ENCODE measurements at regions not wholly inside any gene's neighbourhood (a gene's known extent, or its start where the extent isn't known, plus 50 kb on each side); places are given as distances from the start of the nearest gene placed in this dataset.
A peak's percentile ranks its signal among the peaks of the same experiment; 100 is the strongest.
"Not testable (repeated sequence)": the region's sequence is repeated elsewhere in the genome, so short reads cannot be mapped to it uniquely, and the experiment has no call there.

GRCh38 chr12:131223791-131224225 is 270.1 kb downstream of the ADGRD1 start:
- H3K36me3 Mint-ChIP-seq, result no peaks in the 10 kb centered on the region
- no peak overlapping the region for H3K4me3 Mint-ChIP-seq
- no peak overlapping the region for H3K27ac Mint-ChIP-seq
- TF ChIP-seq CTCF (IDR thresholded peaks at IDR 0.05; ENCODE audit: unreplicated experiment), result no peak
- DNase-seq (ENCODE audit: low spot score in 2 of 2, unreplicated experiment in 2 of 2), result no peak
- no peaks in the 10 kb centered on the region for H3K9me3 Mint-ChIP-seq
- H3K4me1 Mint-ChIP-seq, result peaks cover 14% of the 10 kb centered on the region
- H3K27me3 Mint-ChIP-seq (ENCODE audit: low read depth), result no peaks in the 10 kb centered on the region

- not testable (repeated sequence) for H3K27me3 Mint-ChIP-seq (ENCODE audit: low read depth); H3K9me3 Mint-ChIP-seq; H3K36me3 Mint-ChIP-seq; DNase-seq (ENCODE audit: low spot score in 2 of 2, unreplicated experiment in 2 of 2); H3K4me3 Mint-ChIP-seq; H3K27ac Mint-ChIP-seq
- H3K4me1 Mint-ChIP-seq, result peaks cover 17% of the 10 kb centered on the region
These were observed 270.7 kb downstream of the ADGRD1 start for GRCh38 chr12:131224226-131225065.

- not testable (repeated sequence) for H3K27me3 Mint-ChIP-seq (ENCODE audit: low read depth); H3K36me3 Mint-ChIP-seq; H3K27ac Mint-ChIP-seq; H3K9me3 Mint-ChIP-seq; DNase-seq (ENCODE audit: low spot score in 2 of 2, unreplicated experiment in 2 of 2); H3K4me3 Mint-ChIP-seq
- H3K4me1 Mint-ChIP-seq, result peaks cover 23% of the 10 kb centered on the region
These were observed 271.3 kb downstream of the ADGRD1 start for GRCh38 chr12:131225066-131225380.

GRCh38 chr12:131226345-131227265 is 272.9 kb downstream of the ADGRD1 start:
- no peak for DNase-seq (ENCODE audit: low spot score in 2 of 2, unreplicated experiment in 2 of 2)
- Mint-ChIP-seq H3K36me3 (no peaks in the 10 kb centered on the region), H3K4me3 (no peak overlapping the region), H3K4me1 (peaks cover 29% of the 10 kb centered on the region), H3K27ac (no peak overlapping the region), H3K27me3 (ENCODE audit: low read depth) (peaks cover 7% of the 10 kb centered on the region), H3K9me3 (no peaks in the 10 kb centered on the region)
- TF ChIP-seq CTCF (IDR thresholded peaks at IDR 0.05; ENCODE audit: unreplicated experiment), result no peak

- not testable (repeated sequence) for DNase-seq (ENCODE audit: low spot score in 2 of 2, unreplicated experiment in 2 of 2); H3K4me3 Mint-ChIP-seq; H3K9me3 Mint-ChIP-seq; H3K27ac Mint-ChIP-seq; H3K36me3 Mint-ChIP-seq
- Mint-ChIP-seq H3K27me3 (ENCODE audit: low read depth) (peaks cover 11% of the 10 kb centered on the region), H3K4me1 (peaks cover 28% of the 10 kb centered on the region)
These were observed 273.9 kb downstream of the ADGRD1 start for GRCh38 chr12:131227641-131228040.

- H3K27me3 Mint-ChIP-seq (ENCODE audit: low read depth), result peaks cover 11% of the 10 kb centered on the region
- H3K4me3 Mint-ChIP-seq, result peak overlapping the region; percentile 2
- H3K27ac Mint-ChIP-seq; H3K36me3 Mint-ChIP-seq; DNase-seq (ENCODE audit: low spot score in 2 of 2, unreplicated experiment in 2 of 2); H3K9me3 Mint-ChIP-seq: not testable (repeated sequence)
- H3K4me1 Mint-ChIP-seq, result peaks cover 32% of the 10 kb centered on the region
These were observed 275.3 kb downstream of the ADGRD1 start for GRCh38 chr12:131229079-131229425.

GRCh38 chr12:131229426-131230339 is 276.0 kb downstream of the ADGRD1 start:
- no peak overlapping the region for H3K27ac Mint-ChIP-seq

More at GRCh38 chr12:131229426-131230339, 276.0 kb downstream of the ADGRD1 start:
- Mint-ChIP-seq H3K36me3 (no peaks in the 10 kb centered on the region), H3K4me1 (peaks cover 36% of the 10 kb centered on the region), H3K9me3 (no peaks in the 10 kb centered on the region), H3K27me3 (ENCODE audit: low read depth) (peaks cover 11% of the 10 kb centered on the region), H3K4me3 (peak overlapping the region; percentile 33)
- DNase-seq (ENCODE audit: low spot score in 2 of 2, unreplicated experiment in 2 of 2), result no peak
- no peak for TF ChIP-seq CTCF (IDR thresholded peaks at IDR 0.05; ENCODE audit: unreplicated experiment)
